Mesendoderm (in vitro differentiated cells): ENCODE measurements at regions not wholly inside any gene's neighbourhood (a gene's known extent, or its start where the extent isn't known, plus 50 kb on each side); places are given as distances from the start of the nearest gene placed in this dataset.

Source experiments
- DNase-seq: peaks from one replicate; pipeline ENCODE4 v3.0.0; 2013
- H2AK5ac ChIP-seq: 2 replicates; pipeline ENCODE4 v1.6.1; 2013; ENCODE audit warnings: low read length, inconsistent platforms
- H2BK120ac ChIP-seq: 2 replicates; pipeline ENCODE4 v1.6.1; 2013; ENCODE audit warnings: low read depth, mild to moderate bottlenecking, low read length, moderate library complexity, mixed read lengths
- H2BK15ac ChIP-seq: replicated peaks from 2 replicates; pipeline ENCODE4 v1.6.1; 2013; ENCODE audit warnings: low read depth, mild to moderate bottlenecking, moderate library complexity
- H2BK5ac ChIP-seq: 2 replicates; pipeline ENCODE4 v1.6.1; 2013; ENCODE audit warnings: low read length, inconsistent platforms
- H3K18ac ChIP-seq: 2 replicates; pipeline ENCODE4 v1.6.1; 2013; ENCODE audit warnings: mild to moderate bottlenecking, low read length, mixed read lengths
- H3K23ac ChIP-seq: one replicate; pipeline ENCODE4 v1.6.1; 2013; ENCODE audit warnings: low read length
- H3K27ac ChIP-seq: 2 replicates; pipeline ENCODE4 v1.5.1; 2013; ENCODE audit warnings: low read depth, mild to moderate bottlenecking, inconsistent platforms, low read length, moderate library complexity
- H3K27me3 ChIP-seq: 2 replicates; pipeline ENCODE4 v1.6.1; 2013; ENCODE audit warnings: low read length, control low read depth, mild to moderate bottlenecking, inconsistent platforms; ENCODE audit not compliant: insufficient read depth, poor library complexity
- H3K36me3 ChIP-seq: 2 replicates; pipeline ENCODE4 v1.6.1; 2013; ENCODE audit warnings: low read length, inconsistent platforms; ENCODE audit not compliant: control insufficient read depth, insufficient read depth
- H3K4ac ChIP-seq: one replicate; pipeline ENCODE4 v1.6.1; 2013; ENCODE audit warnings: low read depth, mild to moderate bottlenecking, low read length, moderate library complexity
- H3K4me1 ChIP-seq: 2 replicates; pipeline ENCODE4 v1.6.1; 2013; ENCODE audit warnings: low read depth, low read length, inconsistent platforms; ENCODE audit not compliant: control insufficient read depth
- H3K4me2 ChIP-seq: 2 replicates; pipeline ENCODE4 v1.6.1; 2013; ENCODE audit warnings: low read length
- H3K4me3 ChIP-seq: 2 replicates; pipeline ENCODE4 v1.5.1; 2013; ENCODE audit warnings: mild to moderate bottlenecking, low read length
- H3K56ac ChIP-seq: one replicate; pipeline ENCODE4 v1.6.1; 2013; ENCODE audit warnings: low read length
- H3K79me1 ChIP-seq: 2 replicates; pipeline ENCODE4 v1.6.1; 2013; ENCODE audit warnings: low read length, inconsistent platforms
- H3K79me2 ChIP-seq: 2 replicates; pipeline ENCODE4 v1.6.1; 2013; ENCODE audit warnings: mild to moderate bottlenecking, low read length; ENCODE audit not compliant: control insufficient read depth, insufficient read depth
- H3K9ac ChIP-seq: 2 replicates; pipeline ENCODE4 v1.6.1; 2013; ENCODE audit warnings: low read length, inconsistent platforms
- H4K5ac ChIP-seq: one replicate; pipeline ENCODE4 v1.6.1; 2013; ENCODE audit warnings: low read length
- H4K8ac ChIP-seq: one replicate; pipeline ENCODE4 v1.6.1; 2013; ENCODE audit warnings: low read depth, mild to moderate bottlenecking, control low read depth, low read length, moderate library complexity
- WGBS: extraction: QIAGEN DNeasy Blood & Tissue Kit; methylation state at CpG from one replicate; pipeline ENCODE4 v1.1.7; 2013; ENCODE audit warnings: low lambda C conversion rate, missing lambda C conversion rate; ENCODE audit not compliant: insufficient coverage; ENCODE audit errors: extremely low coverage; 5-methylcytosine and 5-hydroxymethylcytosine counted together

DNA sequence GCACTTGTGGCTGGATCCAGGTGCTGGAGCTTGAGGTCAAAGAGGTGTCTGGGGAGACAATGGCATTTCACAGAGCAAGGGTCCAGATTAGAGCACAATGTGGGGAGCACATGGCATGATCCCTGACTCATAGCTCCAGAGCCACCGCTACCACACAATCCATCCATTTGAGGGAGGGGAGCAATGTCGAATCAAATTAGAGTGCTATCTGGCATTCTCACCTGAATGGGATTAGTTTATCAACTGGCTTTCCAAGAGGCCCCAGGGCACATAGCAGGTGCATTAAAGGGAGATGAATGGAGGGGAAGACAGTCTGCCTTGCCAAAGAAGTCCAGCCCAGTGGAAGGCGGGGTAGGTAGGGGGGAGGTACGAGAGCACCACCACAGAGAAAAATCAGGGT is 194.4 kb upstream of the GPR12 start:
- H3K9ac ChIP-seq: no peak overlapping the region
- no peak for DNase-seq
- H2AK5ac ChIP-seq: no peak overlapping the region
- peaks cover 2% of the 10 kb centered on the region for H3K4me1 ChIP-seq
- H3K23ac ChIP-seq: no peak overlapping the region
- no peak overlapping the region for H3K4ac ChIP-seq
- H4K5ac ChIP-seq: no peak overlapping the region
- H3K4me3 ChIP-seq: no peak overlapping the region
- H3K27ac ChIP-seq: no peak overlapping the region
- H3K79me1 ChIP-seq: no peaks in the 10 kb centered on the region
- H4K8ac ChIP-seq: no peak overlapping the region
- no peak overlapping the region for H3K18ac ChIP-seq
- no peaks in the 10 kb centered on the region for H3K36me3 ChIP-seq
- no peak overlapping the region for H2BK15ac ChIP-seq
- no peak overlapping the region for H2BK5ac ChIP-seq
- H3K4me2 ChIP-seq: no peak overlapping the region
- H2BK120ac ChIP-seq: no peak overlapping the region
- no peak overlapping the region for H3K56ac ChIP-seq
- H3K79me2 ChIP-seq: no peaks in the 10 kb centered on the region
- no CpG with 5 or more reads among the region's 4 CpGs for WGBS
- H3K27me3 ChIP-seq: no peaks in the 10 kb centered on the region

- Histone ChIP-seq H3K4me3 (no peak overlapping the region), H4K8ac (no peak overlapping the region), H3K79me1 (no peaks in the 10 kb centered on the region), H3K27ac (no peak overlapping the region), H3K23ac (no peak overlapping the region), H3K4me1 (peaks cover 2% of the 10 kb centered on the region), H3K36me3 (no peaks in the 10 kb centered on the region), H3K18ac (no peak overlapping the region), H3K27me3 (no peaks in the 10 kb centered on the region), H3K4ac (no peak overlapping the region), H3K9ac (no peak overlapping the region), H3K79me2 (no peaks in the 10 kb centered on the region), H2AK5ac (no peak overlapping the region), H2BK5ac (no peak overlapping the region), H2BK120ac (no peak overlapping the region), H3K56ac (no peak overlapping the region), H4K5ac (no peak overlapping the region), H3K4me2 (no peak overlapping the region), H2BK15ac (no peak overlapping the region)
- no peak for DNase-seq
- no CpG with 5 or more reads among the region's 5 CpGs for WGBS
Observed at GRCh38 chr13:26953291-26953690, 192.7 kb upstream of the GPR12 start.

- Histone ChIP-seq H2AK5ac (no peak overlapping the region), H3K9ac (no peak overlapping the region), H2BK120ac (no peak overlapping the region), H3K27ac (no peak overlapping the region), H3K56ac (no peak overlapping the region), H3K4me1 (peaks cover 2% of the 10 kb centered on the region), H3K79me2 (no peaks in the 10 kb centered on the region), H2BK5ac (no peak overlapping the region), H3K4me2 (no peak overlapping the region), H4K5ac (no peak overlapping the region), H3K27me3 (no peaks in the 10 kb centered on the region), H3K79me1 (no peaks in the 10 kb centered on the region), H3K23ac (no peak overlapping the region), H3K4me3 (no peak overlapping the region), H3K18ac (no peak overlapping the region), H3K36me3 (no peaks in the 10 kb centered on the region), H3K4ac (no peak overlapping the region), H2BK15ac (no peak overlapping the region), H4K8ac (no peak overlapping the region)
- DNase-seq: no peak
- no CpG with 5 or more reads among the region's 12 CpGs for WGBS
Observed at GRCh38 chr13:26952551-26953143, 192.1 kb upstream of the GPR12 start.

DNA sequence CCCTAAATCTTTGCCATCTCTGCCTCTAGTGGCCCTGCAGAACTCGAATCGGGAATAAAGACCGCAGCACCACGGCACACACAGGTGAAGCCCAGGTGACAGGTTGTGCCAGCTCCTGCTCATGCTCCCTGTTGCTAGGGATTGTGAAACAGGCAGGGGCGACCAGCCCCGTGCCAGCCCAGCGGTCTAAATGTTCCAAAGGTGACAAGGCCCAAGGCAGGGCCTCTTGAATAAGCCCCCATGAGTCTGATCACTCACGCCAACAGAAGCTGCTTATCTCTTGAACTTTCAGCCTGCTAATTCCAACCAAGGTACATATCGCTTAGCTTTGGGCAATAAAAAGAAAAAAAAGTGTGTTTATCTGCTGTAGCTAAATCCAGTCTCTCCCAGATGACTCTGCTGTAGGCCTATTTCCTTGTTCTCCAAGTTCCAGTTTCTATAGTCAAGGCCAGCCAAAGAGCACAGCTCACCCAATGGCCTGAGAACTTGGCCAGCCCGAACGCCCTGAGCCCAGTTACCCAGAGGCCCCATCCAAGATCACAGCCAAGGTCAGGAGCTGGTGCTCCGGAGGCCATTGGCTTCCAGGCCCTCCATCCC is 191.1 kb upstream of the GPR12 start:
- Histone ChIP-seq H3K56ac (no peak overlapping the region), H3K27ac (no peak overlapping the region), H3K23ac (no peak overlapping the region), H3K36me3 (no peaks in the 10 kb centered on the region), H3K79me1 (no peaks in the 10 kb centered on the region), H2BK15ac (no peak overlapping the region), H3K4me2 (no peak overlapping the region), H3K4ac (no peak overlapping the region), H3K4me1 (no peaks in the 10 kb centered on the region), H3K18ac (no peak overlapping the region), H2BK120ac (no peak overlapping the region), H4K8ac (no peak overlapping the region), H3K4me3 (no peak overlapping the region), H3K27me3 (no peaks in the 10 kb centered on the region), H3K79me2 (no peaks in the 10 kb centered on the region), H2AK5ac (no peak overlapping the region), H3K9ac (no peak overlapping the region), H4K5ac (no peak overlapping the region), H2BK5ac (no peak overlapping the region)
- whole genome bisulfite sequencing: no CpG with 5 or more reads among the region's 12 CpGs
- no peak for DNase-seq

GRCh38 chr13:26950968-26951367 is 190.4 kb upstream of the GPR12 start:
- Histone ChIP-seq H3K27ac (no peak overlapping the region), H3K36me3 (no peaks in the 10 kb centered on the region), H3K4me1 (no peaks in the 10 kb centered on the region), H3K23ac (no peak overlapping the region), H3K18ac (no peak overlapping the region), H4K5ac (no peak overlapping the region), H2AK5ac (no peak overlapping the region), H4K8ac (no peak overlapping the region), H3K4me3 (no peak overlapping the region), H3K56ac (no peak overlapping the region), H3K9ac (no peak overlapping the region), H3K27me3 (no peaks in the 10 kb centered on the region), H2BK120ac (no peak overlapping the region), H2BK5ac (no peak overlapping the region), H3K4me2 (no peak overlapping the region), H3K79me1 (no peaks in the 10 kb centered on the region), H3K79me2 (no peaks in the 10 kb centered on the region), H2BK15ac (no peak overlapping the region), H3K4ac (no peak overlapping the region)
- no CpG with 5 or more reads among the region's 17 CpGs for WGBS
- no peak for DNase-seq

DNA sequence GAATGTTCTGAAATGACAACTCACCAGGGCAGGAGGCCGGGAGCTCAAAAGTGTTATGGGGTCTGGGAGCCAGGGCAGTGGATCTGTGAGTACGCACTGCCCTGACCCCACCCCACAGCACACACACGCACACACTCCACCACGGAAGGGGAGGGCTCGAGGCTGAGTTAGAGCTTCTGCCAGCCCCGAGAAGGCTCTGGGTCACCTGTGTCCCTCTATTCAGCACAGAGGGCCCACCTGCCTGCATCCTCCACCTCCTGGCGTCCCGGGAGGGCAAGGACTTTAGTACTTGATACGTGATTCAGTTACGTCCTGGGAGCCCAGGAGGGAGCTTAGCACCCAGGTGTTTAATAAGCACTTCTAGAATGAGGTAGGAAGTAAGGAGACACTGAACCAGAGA is 190.0 kb upstream of the GPR12 start:
- no peak overlapping the region for H3K4ac ChIP-seq
- H3K4me1 ChIP-seq: no peaks in the 10 kb centered on the region
- no peak for DNase-seq
- H3K18ac ChIP-seq: no peak overlapping the region
- no peak overlapping the region for H4K8ac ChIP-seq
- H2BK5ac ChIP-seq: no peak overlapping the region
- H3K56ac ChIP-seq: no peak overlapping the region
- no CpG with 5 or more reads among the region's 10 CpGs for WGBS
- no peak overlapping the region for H2AK5ac ChIP-seq
- H2BK15ac ChIP-seq: no peak overlapping the region
- no peaks in the 10 kb centered on the region for H3K36me3 ChIP-seq
- H3K27me3 ChIP-seq: no peaks in the 10 kb centered on the region
- H3K79me2 ChIP-seq: no peaks in the 10 kb centered on the region
- H3K4me2 ChIP-seq: no peak overlapping the region
- H3K9ac ChIP-seq: no peak overlapping the region
- H3K4me3 ChIP-seq: no peak overlapping the region
- no peak overlapping the region for H2BK120ac ChIP-seq
- H3K27ac ChIP-seq: no peak overlapping the region
- no peak overlapping the region for H3K23ac ChIP-seq
- no peaks in the 10 kb centered on the region for H3K79me1 ChIP-seq
- H4K5ac ChIP-seq: no peak overlapping the region
